DOHH2 (cell line): ENCODE measurements at regions not wholly inside any gene's neighbourhood (a gene's known extent, or its start where the extent isn't known, plus 50 kb on each side); places are given as distances from the start of the nearest gene placed in this dataset.

Experiments
- H3F3A ChIP-seq: fragments of 200-600 bp; sonication (generic), shearing (Covaris generic); 2 replicates; pipeline ENCODE4 v1.6.0; 2016; ENCODE audit warnings: antibody characterized with exemption, mild to moderate bottlenecking; ENCODE audit not compliant: control insufficient read depth, insufficient read depth
- H3K27ac ChIP-seq: fragments of 200-600 bp; sonication (generic); 2 replicates; pipeline ENCODE4 v1.5.1; 2014; ENCODE audit warnings: low read depth, mild to moderate bottlenecking, low read length, moderate library complexity
- H3K27me3 ChIP-seq: fragments of 200-600 bp; sonication (generic); 2 replicates; pipeline ENCODE4 v1.6.1; 2014; ENCODE audit warnings: mild to moderate bottlenecking, low read length, mixed read lengths; ENCODE audit not compliant: control insufficient read depth
- H3K36me3 ChIP-seq: fragments of 200-600 bp; sonication (generic); 2 replicates; pipeline ENCODE4 v1.6.1; 2014; ENCODE audit warnings: mild to moderate bottlenecking, low read length, moderate library complexity, mixed read lengths; ENCODE audit not compliant: control insufficient read depth
- H3K4me1 ChIP-seq: fragments of 200-600 bp; sonication (generic); 2 replicates; pipeline ENCODE4 v1.6.1; 2014; ENCODE audit warnings: mild to moderate bottlenecking, low read length, mixed read lengths; ENCODE audit not compliant: control insufficient read depth
- H3K4me2 ChIP-seq: fragments of 200-600 bp; sonication (generic); 2 replicates; pipeline ENCODE4 v1.6.0; 2014; ENCODE audit warnings: mild to moderate bottlenecking, low read length, moderate library complexity
- H3K4me3 ChIP-seq: fragments of 200-600 bp; sonication (generic); 2 replicates; pipeline ENCODE4 v1.5.1; 2014; ENCODE audit warnings: mild to moderate bottlenecking, low read length, mixed read lengths
- H3K79me2 ChIP-seq: fragments of 200-600 bp; sonication (generic); 2 replicates; pipeline ENCODE4 v1.6.1; 2014; ENCODE audit warnings: mild to moderate bottlenecking, low read length, mixed read lengths; ENCODE audit not compliant: control insufficient read depth
- H3K9me2 ChIP-seq: fragments of 200-600 bp; sonication (generic); replicated peaks from 2 replicates; pipeline ENCODE4 v1.6.1; 2014; ENCODE audit warnings: mild to moderate bottlenecking, low read length, mixed read lengths; ENCODE audit not compliant: control insufficient read depth
- H3K9me3 ChIP-seq: fragments of 200-600 bp; sonication (generic); 2 replicates; pipeline ENCODE4 v1.6.1; 2014; ENCODE audit warnings: antibody characterized with exemption, low read length, mixed read lengths; ENCODE audit not compliant: control insufficient read depth, insufficient read depth
- H4K20me1 ChIP-seq: fragments of 200-600 bp; sonication (generic); 2 replicates; pipeline ENCODE4 v1.6.0; 2014; ENCODE audit warnings: low read depth, mild to moderate bottlenecking, antibody characterized with exemption, low read length, moderate library complexity; ENCODE audit not compliant: control insufficient read depth, insufficient read depth
- CTCF ChIP-seq: fragments of 200-600 bp; sonication (generic); IDR thresholded peaks from one replicate; pipeline ENCODE4 v1.5.1; 2014; ENCODE audit warnings: antibody characterized with exemption, mild to moderate bottlenecking, low read depth, low read length; ENCODE audit not compliant: poor library complexity, severe bottlenecking
- EZH2phosphoT487 ChIP-seq: fragments of 200-600 bp; sonication (generic); IDR thresholded peaks from 2 replicates; pipeline ENCODE4 v1.6.1; 2017; ENCODE audit warnings: borderline replicate concordance, mild to moderate bottlenecking, antibody characterized with exemption, low read length, moderate library complexity, mixed read lengths

DNA sequence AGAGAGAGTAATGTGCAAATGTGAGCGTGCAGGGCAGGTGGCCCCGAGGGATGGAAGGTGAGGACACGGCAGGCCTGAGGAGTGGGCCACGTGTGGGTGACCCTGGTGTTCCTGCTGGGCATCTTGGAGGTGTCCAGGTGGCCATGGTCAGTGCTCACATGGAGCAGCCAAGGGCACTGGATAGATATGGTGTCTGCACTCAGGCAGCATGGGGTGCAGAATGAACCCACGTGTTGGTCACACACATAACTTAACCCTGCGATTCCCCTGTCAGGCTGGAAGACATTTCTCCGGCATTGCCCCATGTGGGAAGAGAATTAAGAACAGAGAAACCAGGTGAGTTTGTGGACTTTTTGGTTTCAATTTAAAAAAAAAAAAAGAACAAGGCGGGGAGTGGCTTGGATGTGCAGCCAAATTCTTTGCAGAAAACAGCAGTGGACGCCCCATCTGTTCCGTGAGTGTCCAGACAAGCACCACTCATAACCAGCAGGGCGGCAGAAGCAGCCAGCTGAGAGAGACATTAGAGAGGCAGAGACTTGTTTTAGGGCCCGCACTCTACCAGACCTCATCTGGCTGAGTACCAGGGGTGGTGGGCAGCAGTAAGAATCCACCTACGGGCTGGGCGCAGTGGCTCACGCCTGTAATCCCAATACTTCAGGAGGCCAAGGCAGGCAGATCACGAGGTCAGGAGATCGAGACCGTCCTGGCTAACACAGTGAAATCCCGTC is 249.8 kb downstream of the ACKR3 start:
- TF ChIP-seq CTCF (no peak), EZH2phosphoT487 (no peak)
- Histone ChIP-seq H3K4me2 (no peak overlapping the region), H4K20me1 (no peaks in the 10 kb centered on the region), H3K79me2 (no peaks in the 10 kb centered on the region), H3K27me3 (no peaks in the 10 kb centered on the region), H3K9me2 (no peaks in the 10 kb centered on the region), H3K4me1 (no peaks in the 10 kb centered on the region), H3K27ac (no peak overlapping the region), H3K9me3 (no peaks in the 10 kb centered on the region), H3F3A (no peaks in the 10 kb centered on the region), H3K4me3 (no peak overlapping the region), H3K36me3 (no peaks in the 10 kb centered on the region)

- no peaks in the 10 kb centered on the region for H3K4me1 ChIP-seq
- TF ChIP-seq CTCF (no peak), EZH2phosphoT487 (no peak)
- no peaks in the 10 kb centered on the region for H3K36me3 ChIP-seq
- no peaks in the 10 kb centered on the region for H3K79me2 ChIP-seq
- H3K27ac ChIP-seq, result no peak overlapping the region
- no peaks in the 10 kb centered on the region for H3K9me3 ChIP-seq
- no peak overlapping the region for H3K4me2 ChIP-seq
- H3K27me3 ChIP-seq, result no peaks in the 10 kb centered on the region
- H3F3A ChIP-seq, result no peaks in the 10 kb centered on the region
- H3K9me2 ChIP-seq, result no peaks in the 10 kb centered on the region
- no peak overlapping the region for H3K4me3 ChIP-seq
- no peaks in the 10 kb centered on the region for H4K20me1 ChIP-seq
Observed at GRCh38 chr2:236820763-236821344, 251.2 kb downstream of the ACKR3 start.

- Histone ChIP-seq H3K4me1 (no peaks in the 10 kb centered on the region), H3K4me2 (no peak overlapping the region), H3K9me2 (no peaks in the 10 kb centered on the region), H3K9me3 (no peaks in the 10 kb centered on the region), H3K4me3 (no peak overlapping the region), H3K27me3 (0 out of 2 replicates have a peak, but pooled peaks cover under 1% of the 10 kb centered on the region), H3F3A (no peaks in the 10 kb centered on the region), H3K36me3 (no peaks in the 10 kb centered on the region), H3K79me2 (no peaks in the 10 kb centered on the region), H3K27ac (no peak overlapping the region), H4K20me1 (no peaks in the 10 kb centered on the region)
- no peak for TF ChIP-seq CTCF
- TF ChIP-seq EZH2phosphoT487, result no peak
Observed at GRCh38 chr2:236823041-236823629, 253.5 kb downstream of the ACKR3 start.
